ENCODE measurements at regions not wholly inside any gene's neighbourhood (a gene's known extent, or its start where the extent isn't known, plus 50 kb on each side); places are given as distances from the start of the nearest gene placed in this dataset.

- DNase-seq = no peak
These were observed 208.7 kb downstream of the GADD45G start for GRCh38 chr9:89813482-89813881.

GRCh38 chr9:89814340-89815040 is 209.7 kb downstream of the GADD45G start:
- peak; percentile 51 for DNase-seq

- DNase-seq = no peak
These were observed 210.5 kb downstream of the GADD45G start for GRCh38 chr9:89815061-89815902.

- DNase-seq = no peak
These were observed 211.2 kb downstream of the GADD45G start for GRCh38 chr9:89815903-89816573.

GRCh38 chr9:89817151-89817950 is 212.5 kb downstream of the GADD45G start:
- peak; percentile 30 for DNase-seq

GRCh38 chr9:89820337-89820736 is 215.5 kb downstream of the GADD45G start:
- DNase-seq = no peak

GRCh38 chr9:89821081-89821480 is 216.3 kb downstream of the GADD45G start:
- DNase-seq = no peak

GRCh38 chr9:89822996-89823395 is 218.2 kb downstream of the GADD45G start:
- DNase-seq = no peak

- DNase-seq = no peak
These were observed 220.9 kb downstream of the GADD45G start for GRCh38 chr9:89825669-89826068.

- no peak for DNase-seq
These were observed 221.4 kb downstream of the GADD45G start for GRCh38 chr9:89826186-89826585.

GRCh38 chr9:89829346-89829745 is 224.5 kb downstream of the GADD45G start:
- DNase-seq = no peak

- DNase-seq = no peak
These were observed 230.9 kb downstream of the GADD45G start for GRCh38 chr9:89835666-89836065.

- DNase-seq = no peak
These were observed 232.5 kb downstream of the GADD45G start for GRCh38 chr9:89837162-89837933.

- DNase-seq = no peak
These were observed 233.1 kb downstream of the GADD45G start for GRCh38 chr9:89837934-89838310.

- no peak for DNase-seq
These were observed 233.8 kb downstream of the GADD45G start for GRCh38 chr9:89838621-89839020.

GRCh38 chr9:89839449-89839848 is 234.6 kb downstream of the GADD45G start:
- no peak for DNase-seq

- no peak for DNase-seq
These were observed 235.1 kb downstream of the GADD45G start for GRCh38 chr9:89839952-89840351.

GRCh38 chr9:89841456-89841855 is 236.6 kb downstream of the GADD45G start:
- DNase-seq = no peak

- no peak for DNase-seq
These were observed 237.5 kb downstream of the GADD45G start for GRCh38 chr9:89842267-89842768.

GRCh38 chr9:89843074-89843473 is 238.3 kb downstream of the GADD45G start:
- DNase-seq = no peak

- no peak for DNase-seq
These were observed 238.8 kb downstream of the GADD45G start for GRCh38 chr9:89843591-89843990.

GRCh38 chr9:89844075-89844474 is 239.3 kb downstream of the GADD45G start:
- DNase-seq = no peak

Measured in NCI-H82 (cell line).